GM12892 (cell line): ENCODE measurements at regions not wholly inside any gene's neighbourhood (a gene's known extent, or its start where the extent isn't known, plus 50 kb on each side); places are given as distances from the start of the nearest gene placed in this dataset.

Experiments
- POLR2A ChIP-seq: IDR thresholded peaks from 2 replicates; pipeline ENCODE4 v1.6.1; 2011; ENCODE audit warnings: low read depth, low read length, control low read depth
- POLR2AphosphoS5 ChIP-seq: IDR thresholded peaks from 2 replicates; pipeline ENCODE4 v1.6.1; 2011; ENCODE audit warnings: low read depth, low read length, control low read depth
- TAF1 ChIP-seq: IDR thresholded peaks from 2 replicates; pipeline ENCODE4 v1.6.1; 2011; ENCODE audit warnings: low read depth, mild to moderate bottlenecking, control low read depth, low read length, borderline replicate concordance

- no peak for TF ChIP-seq POLR2A
- no peak for TF ChIP-seq POLR2AphosphoS5
- no peak for TF ChIP-seq TAF1
These were observed 362.6 kb upstream of the CHORDC1 start for GRCh38 chr11:90585491-90585890.
